ENCODE measurements at regions not wholly inside any gene's neighbourhood (a gene's known extent, or its start where the extent isn't known, plus 50 kb on each side); places are given as distances from the start of the nearest gene placed in this dataset.

GRCh38 chr13:111872475-111873150, 194.3 kb upstream of the SOX1 start:
- H3K27me3 ChIP-seq (ENCODE audit: control insufficient read depth, insufficient read depth, low read length) = peaks cover 5% of the 10 kb centered on the region
- ChIA-PET CTCF (no interaction called here), POLR2A (no interaction called here)
- H3K9me3 ChIP-seq (ENCODE audit: control insufficient read depth, insufficient read depth, low read depth, low read length) = no peaks in the 10 kb centered on the region
- ATAC-seq (no peak), DNase-seq (ENCODE audit: low read depth, low spot score) (no peak)
- H3K27ac ChIP-seq (ENCODE audit: low read length) = no peak overlapping the region
- BruUV-seq (replicated peaks) = no TSS peak
- in situ Hi-C loops (cut with HindIII; ENCODE audit: low pct_unique_long_range_greater_than_20kb, low sequenced_read_pairs) = no loop called here
- TF ChIP-seq POLR2AphosphoS5 (IDR thresholded peaks at IDR 0.05; ENCODE audit: low read depth, low read length) (no peak), REST (IDR thresholded peaks at IDR 0.05; ENCODE audit: insufficient read depth in 1 of 2, low read depth in 2 of 2, low read length in 1 of 2) (no peak), SIN3A (IDR thresholded peaks at IDR 0.05; ENCODE audit: borderline replicate concordance, insufficient read depth, low read depth, low read length) (no peak), TCF7L2 (IDR thresholded peaks at IDR 0.05; ENCODE audit: low read depth, low read length) (no peak), CTCF (IDR thresholded peaks at IDR 0.05) (no peak)
- H3K36me3 ChIP-seq (ENCODE audit: control insufficient read depth, insufficient read depth, low read length) = no peaks in the 10 kb centered on the region
- intact Hi-C loops (cut with micrococcal nuclease; ENCODE audit: unreplicated experiment) = no loop called here
- no peaks in the 10 kb centered on the region for H3K4me1 ChIP-seq (ENCODE audit: control insufficient read depth, insufficient read depth, low read length)
- H3K4me3 ChIP-seq (ENCODE audit: low read depth in 2 of 2, low read length in 2 of 2) = no peak overlapping the region

- in situ Hi-C loops (cut with HindIII; ENCODE audit: low pct_unique_long_range_greater_than_20kb, low sequenced_read_pairs) = no loop called here
- H3K27me3 ChIP-seq (ENCODE audit: control insufficient read depth, insufficient read depth, low read length) = peaks cover 5% of the 10 kb centered on the region
- H3K4me3 ChIP-seq (ENCODE audit: low read depth in 2 of 2, low read length in 2 of 2) = no peak overlapping the region
- ChIA-PET POLR2A (no interaction called here), CTCF (no interaction called here)
- no peak overlapping the region for H3K27ac ChIP-seq (ENCODE audit: low read length)
- DNase-seq (ENCODE audit: low read depth, low spot score) (no peak), ATAC-seq (no peak)
- intact Hi-C loops (cut with micrococcal nuclease; ENCODE audit: unreplicated experiment) = no loop called here
- no peak for TF ChIP-seq REST (IDR thresholded peaks at IDR 0.05; ENCODE audit: insufficient read depth in 1 of 2, low read depth in 2 of 2, low read length in 1 of 2)
- no peak for TF ChIP-seq TCF7L2 (IDR thresholded peaks at IDR 0.05; ENCODE audit: low read depth, low read length)
- no peak for TF ChIP-seq CTCF (IDR thresholded peaks at IDR 0.05)
- TF ChIP-seq SIN3A (IDR thresholded peaks at IDR 0.05; ENCODE audit: borderline replicate concordance, insufficient read depth, low read depth, low read length) = no peak
- TF ChIP-seq POLR2AphosphoS5 (IDR thresholded peaks at IDR 0.05; ENCODE audit: low read depth, low read length) = no peak
- H3K36me3 ChIP-seq (ENCODE audit: control insufficient read depth, insufficient read depth, low read length) = no peaks in the 10 kb centered on the region
- H3K4me1 ChIP-seq (ENCODE audit: control insufficient read depth, insufficient read depth, low read length) = no peaks in the 10 kb centered on the region
- no TSS peak for BruUV-seq (replicated peaks)
- H3K9me3 ChIP-seq (ENCODE audit: control insufficient read depth, insufficient read depth, low read depth, low read length) = no peaks in the 10 kb centered on the region
These were observed 193.2 kb upstream of the SOX1 start for GRCh38 chr13:111873676-111874178.
